PC-3 (cell line): ENCODE measurements at regions not wholly inside any gene's neighbourhood (a gene's known extent, or its start where the extent isn't known, plus 50 kb on each side); places are given as distances from the start of the nearest gene placed in this dataset.
"Not testable (repeated sequence)": the region's sequence is repeated elsewhere in the genome, so short reads cannot be mapped to it uniquely, and the experiment has no call there.

Experiments
- ATAC-seq: fragments of 200-7000 bp; cut with Tn5 transposase; 2 replicates; pipeline ENCODE4 v1.9.1; 2020; ENCODE audit warnings: mild to moderate bottlenecking, moderate library complexity
- BruUV-seq: library from RNA; stranded (reverse); fragments of 400-500 nt; replicated peaks from 2 replicates; lab custom pipeline; 2021; lab: Mats Ljungman, UMichigan
- CTCF ChIA-PET: fragments of 300-600 bp; sonication (Branson Sonifier 250); formaldehyde crosslinking; loops from one replicate; lab custom pipeline; 2022; ENCODE audit warnings: antibody characterized with exemption; lab: Charles Lee
- POLR2A ChIA-PET: fragments of 300-600 bp; sonication (Branson Sonifier 250); formaldehyde crosslinking; loops from one replicate; lab custom pipeline; 2022; ENCODE audit warnings: antibody characterized with exemption; ENCODE audit not compliant: unreplicated experiment; lab: Charles Lee
- DNase-seq: peaks from one replicate; pipeline ENCODE4 v3.0.0-alpha.2; 2015
- H2AFZ ChIP-seq: fragments of 300-600 bp; sonication (generic); 2 replicates; pipeline ENCODE4 v1.6.0; 2016; ENCODE audit warnings: antibody characterized with exemption, low read length
- H3F3A ChIP-seq: fragments of 300-600 bp; sonication (generic); one replicate; pipeline ENCODE4 v1.6.0; 2017; ENCODE audit warnings: antibody characterized with exemption, low read length, control low read depth, mild to moderate bottlenecking; ENCODE audit not compliant: unreplicated experiment
- H3K27ac ChIP-seq: fragments of 300-600 bp; sonication (generic); 2 replicates; pipeline ENCODE4 v1.5.1; 2016; ENCODE audit warnings: mild to moderate bottlenecking, low read length
- H3K27me3 ChIP-seq: fragments of 300-600 bp; sonication (generic); 2 replicates; pipeline ENCODE4 v1.6.1; 2016; ENCODE audit warnings: low read length, mixed read lengths
- H3K36me3 ChIP-seq: fragments of 300-600 bp; sonication (generic); 2 replicates; pipeline ENCODE4 v1.6.1; 2016; ENCODE audit warnings: low read depth, mixed run types, low read length, mixed read lengths
- H3K4me1 ChIP-seq: fragments of 300-600 bp; sonication (generic); 2 replicates; pipeline ENCODE4 v1.5.1; 2016; ENCODE audit warnings: low read length; ENCODE audit not compliant: insufficient read depth
- H3K4me2 ChIP-seq: fragments of 300-600 bp; sonication (generic); 2 replicates; pipeline ENCODE4 v1.6.0; 2016; ENCODE audit warnings: low read length
- H3K4me3 ChIP-seq: fragments of 300-600 bp; sonication (generic); 2 replicates; pipeline ENCODE4 v1.5.1; 2016; ENCODE audit warnings: mild to moderate bottlenecking, low read length, mixed read lengths
- H3K79me2 ChIP-seq: fragments of 300-600 bp; sonication (generic); 2 replicates; pipeline ENCODE4 v1.6.1; 2017; ENCODE audit warnings: low read length, mixed read lengths
- H3K9ac ChIP-seq: fragments of 300-600 bp; sonication (generic); 2 replicates; pipeline ENCODE4 v1.6.0; 2016; ENCODE audit warnings: mild to moderate bottlenecking, low read length
- H3K9me2 ChIP-seq: fragments of 300-600 bp; sonication (generic); replicated peaks from 2 replicates; pipeline ENCODE4 v1.6.1; 2016; ENCODE audit warnings: mixed run types, low read length, mixed read lengths
- H3K9me3 ChIP-seq: fragments of 300-600 bp; sonication (generic); 2 replicates; pipeline ENCODE4 v1.6.1; 2016; ENCODE audit warnings: low read length, mixed read lengths
- H4K20me1 ChIP-seq: fragments of 300-600 bp; sonication (generic); 2 replicates; pipeline ENCODE4 v1.6.1; 2016; ENCODE audit warnings: low read length, mixed read lengths
- CTCF ChIP-seq: fragments of 300-600 bp; sonication (generic); conservative IDR thresholded peaks from 2 replicates; pipeline ENCODE4 v1.5.1; 2017; ENCODE audit warnings: antibody characterized with exemption, low read depth, mild to moderate bottlenecking, low read length
- EZH2 ChIP-seq: fragments of 300-600 bp; sonication (generic); IDR thresholded peaks from one replicate; pipeline ENCODE4 v1.6.1; 2017; ENCODE audit warnings: antibody characterized with exemption, mild to moderate bottlenecking, low read length; ENCODE audit not compliant: unreplicated experiment
- EZH2phosphoT487 ChIP-seq: fragments of 300-600 bp; sonication (generic); IDR thresholded peaks from 2 replicates; pipeline ENCODE4 v1.6.1; 2018; ENCODE audit warnings: mild to moderate bottlenecking, antibody characterized with exemption, low read length, borderline replicate concordance
- intact Hi-C: fragments of 100-400 bp; cut with micrococcal nuclease; formaldehyde crosslinking; loops from 2 replicates; pipeline ENCODE4 v1.9.0; 2023

DNA sequence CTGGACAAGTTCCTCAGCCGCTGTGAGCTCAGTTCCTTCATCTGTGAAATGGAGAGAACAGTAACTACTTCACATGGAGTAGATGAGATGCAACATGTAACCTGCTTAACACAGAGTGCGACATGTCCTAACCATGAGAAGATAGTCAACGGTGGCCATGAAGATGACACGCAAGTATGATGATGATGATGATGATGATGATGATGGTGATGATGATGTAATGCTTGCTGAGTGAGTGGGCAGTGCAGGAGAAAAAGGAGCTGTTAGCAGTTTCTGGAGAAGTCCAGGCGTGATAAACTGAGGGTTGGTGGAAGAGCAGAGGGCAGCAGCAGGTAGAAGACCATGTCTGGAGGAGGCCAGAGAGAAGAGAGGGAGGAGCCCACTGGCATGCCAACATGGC lies 90.8 kb upstream of the CD82 start:
- Histone ChIP-seq H3K9me3 (no peaks in the 10 kb centered on the region), H3K4me1 (no peaks in the 10 kb centered on the region), H3K4me2 (no peak overlapping the region), H3K9me2 (no peaks in the 10 kb centered on the region), H3K36me3 (no peaks in the 10 kb centered on the region), H3K79me2 (no peaks in the 10 kb centered on the region), H3K4me3 (no peak overlapping the region), H3K27ac (no peak overlapping the region), H3K9ac (no peak overlapping the region), H2AFZ (no peak overlapping the region), H3F3A (no peaks in the 10 kb centered on the region), H3K27me3 (peaks cover 29% of the 10 kb centered on the region), H4K20me1 (no peaks in the 10 kb centered on the region)
- CTCF ChIA-PET = no interaction called here
- POLR2A ChIA-PET = no interaction called here
- no TSS peak for BruUV-seq
- intact Hi-C loops = no loop called here
- TF ChIP-seq EZH2phosphoT487 (no peak), EZH2 (no peak), CTCF (no peak)
- no peak for DNase-seq
- no peak for ATAC-seq

GRCh38 chr11:44475114-44475686 lies 90.3 kb upstream of the CD82 start:
- Histone ChIP-seq H3K9ac (no peak overlapping the region), H3K4me1 (no peaks in the 10 kb centered on the region), H3K27ac (no peak overlapping the region), H3K27me3 (peaks cover 26% of the 10 kb centered on the region), H3K4me3 (no peak overlapping the region), H3K9me2 (no peaks in the 10 kb centered on the region), H3K9me3 (no peaks in the 10 kb centered on the region), H3K4me2 (no peak overlapping the region), H2AFZ (no peak overlapping the region), H3F3A (no peaks in the 10 kb centered on the region), H3K79me2 (no peaks in the 10 kb centered on the region), H4K20me1 (no peaks in the 10 kb centered on the region), H3K36me3 (no peaks in the 10 kb centered on the region)
- no TSS peak for BruUV-seq
- intact Hi-C loops = no loop called here
- no peak for TF ChIP-seq CTCF
- TF ChIP-seq EZH2phosphoT487 = no peak
- no peak for TF ChIP-seq EZH2
- ATAC-seq (no peak), DNase-seq (no peak)
- ChIA-PET CTCF (no interaction called here), POLR2A (no interaction called here)

DNA sequence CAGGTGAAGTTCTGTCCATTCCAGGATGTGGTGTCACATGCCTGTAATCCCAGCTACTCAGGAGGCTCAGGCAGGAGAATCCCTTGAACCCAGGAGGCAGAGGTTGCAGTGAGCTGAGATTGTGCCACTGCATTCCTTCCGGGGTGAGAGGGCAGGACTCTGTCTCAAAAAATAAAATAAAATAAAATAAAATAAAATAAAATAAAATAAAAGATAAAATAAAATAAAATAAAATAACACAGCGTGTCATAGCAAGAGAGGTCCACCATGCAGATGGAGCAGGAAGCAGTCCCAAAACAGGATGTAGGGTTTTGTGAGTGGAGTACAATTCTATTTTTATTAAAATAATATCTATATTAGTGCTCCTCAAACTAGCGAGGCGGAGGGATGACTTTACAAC lies 83.1 kb upstream of the CD82 start:
- H2AFZ ChIP-seq, H3K27me3 ChIP-seq, H3F3A ChIP-seq, H3K36me3 ChIP-seq, H3K4me2 ChIP-seq, H3K27ac ChIP-seq, H3K4me1 ChIP-seq, POLR2A ChIA-PET, BruUV-seq, H3K9ac ChIP-seq, H4K20me1 ChIP-seq, H3K9me2 ChIP-seq, CTCF ChIA-PET, H3K79me2 ChIP-seq, H3K4me3 ChIP-seq, H3K9me3 ChIP-seq, intact Hi-C loops, ATAC-seq, DNase-seq: not testable (repeated sequence)
